GM18858 (cell line): ENCODE measurements at regions not wholly inside any gene's neighbourhood (a gene's known extent, or its start where the extent isn't known, plus 50 kb on each side); places are given as distances from the start of the nearest gene placed in this dataset.
"Not testable (repeated sequence)": the region's sequence is repeated elsewhere in the genome, so short reads cannot be mapped to it uniquely, and the experiment has no call there.

Source experiments
- ATAC-seq: cut with Tn5 transposase; IDR thresholded peaks from one replicate; pipeline ENCODE4 v1.9.1; 2021; ENCODE audit not compliant: unreplicated experiment

DNA sequence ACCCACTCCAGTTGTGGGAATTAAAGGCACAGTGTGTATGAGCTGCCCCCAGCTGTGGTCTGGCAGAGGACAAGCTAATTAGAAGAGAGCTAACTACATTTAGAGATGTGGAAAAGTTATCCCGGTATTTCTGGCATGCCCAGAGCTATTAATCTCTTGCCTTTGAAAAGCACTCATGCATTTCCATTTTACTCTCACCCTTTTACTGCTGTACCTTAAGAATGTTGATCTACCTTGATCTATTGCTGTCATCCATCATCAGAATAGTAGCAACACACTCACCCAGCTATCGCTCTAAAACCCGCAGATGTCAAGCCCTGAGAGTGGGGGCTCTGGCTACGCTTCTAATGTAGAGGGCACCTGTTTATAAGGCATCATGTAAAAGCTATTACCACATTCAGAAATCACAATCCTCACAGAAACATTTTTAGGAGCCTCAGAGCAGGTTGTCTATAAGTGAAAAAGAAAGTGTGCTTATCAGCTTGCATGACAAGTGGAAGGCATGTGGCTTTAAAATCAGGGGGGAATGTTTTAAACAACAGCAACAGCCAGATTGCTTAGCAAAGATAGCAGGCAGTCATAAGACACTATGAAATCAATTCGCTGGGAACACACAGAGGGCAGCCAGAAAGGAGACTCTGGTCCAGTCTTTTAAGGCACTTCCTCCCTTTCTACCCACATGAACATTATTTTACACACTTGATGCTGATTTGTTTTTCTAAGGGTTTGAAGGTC, 224.2 kb upstream of the IRS2 start:
- no peak for ATAC-seq

DNA sequence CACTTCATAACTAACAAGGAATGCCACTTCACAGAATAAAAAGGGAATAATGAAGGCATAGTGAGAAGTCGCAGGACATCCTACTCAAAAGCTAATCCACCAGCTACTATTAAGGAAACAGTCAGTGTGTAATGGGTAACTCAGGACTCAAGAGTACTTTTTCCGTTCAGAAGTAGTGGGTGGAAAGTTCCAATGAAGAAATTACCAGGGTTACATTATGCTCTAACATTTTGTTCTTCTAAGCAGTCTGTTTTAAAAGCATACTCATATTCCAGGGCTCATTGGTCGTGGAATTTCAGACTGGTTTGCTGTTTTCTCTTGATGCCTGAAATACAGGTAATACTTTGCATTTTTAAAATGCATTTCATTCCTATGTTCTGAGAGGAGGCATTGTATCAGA, 222.4 kb upstream of the IRS2 start:
- ATAC-seq = no peak

DNA sequence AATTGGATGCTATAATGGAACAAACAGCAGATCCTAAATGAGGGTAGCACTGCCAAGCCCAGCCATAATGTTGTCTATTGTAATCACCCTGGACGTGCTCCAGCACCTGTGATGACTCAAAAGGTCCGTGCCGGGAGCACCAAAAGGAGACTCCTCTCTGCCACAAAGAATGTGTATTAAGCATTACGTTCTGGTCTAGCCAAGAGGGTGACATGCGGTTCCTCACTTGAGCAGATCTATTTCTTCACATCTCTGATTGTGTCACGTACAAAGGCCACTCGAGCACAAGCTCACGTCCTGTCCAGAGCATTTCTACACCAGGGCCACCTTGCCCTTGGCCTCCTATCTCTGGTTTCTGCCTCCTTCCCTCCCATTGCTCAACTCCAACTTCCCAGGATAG, 219.9 kb upstream of the IRS2 start:
- no peak for ATAC-seq

DNA sequence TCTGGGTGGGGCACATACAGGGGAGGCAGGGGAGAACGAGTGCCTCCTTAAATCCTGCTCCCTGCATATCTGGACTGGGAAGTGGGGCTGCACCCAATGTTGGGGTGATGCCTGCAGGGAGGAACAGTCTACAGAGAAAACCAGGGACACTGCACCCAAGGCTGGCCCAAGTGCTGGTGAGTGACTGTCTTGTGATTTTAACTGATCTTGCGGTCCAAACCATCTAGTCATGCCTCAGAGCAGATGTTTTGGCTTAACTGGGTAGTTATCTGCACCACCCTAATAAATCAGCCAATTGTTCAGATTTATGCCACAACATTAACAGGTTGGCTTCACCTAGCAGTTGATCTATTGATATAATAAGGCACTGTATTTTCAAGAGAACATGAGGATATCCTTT, 219.2 kb upstream of the IRS2 start:
- no peak for ATAC-seq

DNA sequence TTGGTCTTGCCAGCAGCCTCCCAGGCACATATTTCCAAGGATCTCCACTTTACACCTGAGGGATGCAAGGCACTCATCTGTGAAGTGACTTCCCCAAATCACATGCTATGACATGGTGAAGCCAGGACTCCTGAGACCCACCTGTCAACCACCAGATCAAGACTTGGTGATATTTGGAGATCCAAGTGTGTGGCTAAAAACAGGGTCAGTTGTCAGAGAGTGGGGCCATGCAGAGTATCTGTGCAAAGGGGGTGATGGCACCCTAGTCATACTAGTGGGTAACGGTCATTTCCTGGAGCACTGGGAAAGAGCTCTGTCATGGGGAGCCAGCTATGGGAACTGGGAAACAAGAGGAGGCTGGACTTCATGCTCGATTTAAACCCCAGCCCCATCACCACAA, 218.4 kb upstream of the IRS2 start:
- no peak for ATAC-seq

DNA sequence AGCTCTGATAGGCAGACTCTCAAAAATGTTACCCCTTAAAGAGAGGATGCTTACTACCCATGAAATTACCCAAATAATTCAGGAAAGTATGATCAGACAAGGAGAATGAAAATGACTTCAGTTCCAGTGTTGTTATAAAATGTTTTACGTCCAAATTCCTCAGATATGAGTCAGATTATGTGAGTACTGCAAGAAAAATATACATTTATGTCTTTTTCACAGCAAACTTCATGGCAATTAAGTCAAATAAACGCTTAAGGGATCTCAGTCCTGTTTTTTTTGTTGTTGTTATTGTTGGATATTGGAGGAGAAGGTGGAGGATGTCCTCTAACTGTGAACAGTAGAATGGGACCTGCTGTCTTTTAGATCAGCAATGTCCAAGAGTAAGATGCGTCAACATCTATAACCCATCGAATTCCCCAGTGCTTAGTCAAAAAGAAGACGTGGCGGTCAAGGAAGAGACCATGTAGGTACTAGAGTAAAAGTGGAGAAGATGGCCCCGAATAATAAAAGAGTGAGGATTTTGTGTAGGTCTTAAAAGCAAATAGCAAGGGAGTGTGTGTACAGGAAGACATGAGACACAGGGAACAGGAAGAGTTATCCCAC, 215.4 kb upstream of the IRS2 start:
- ATAC-seq = no peak

DNA sequence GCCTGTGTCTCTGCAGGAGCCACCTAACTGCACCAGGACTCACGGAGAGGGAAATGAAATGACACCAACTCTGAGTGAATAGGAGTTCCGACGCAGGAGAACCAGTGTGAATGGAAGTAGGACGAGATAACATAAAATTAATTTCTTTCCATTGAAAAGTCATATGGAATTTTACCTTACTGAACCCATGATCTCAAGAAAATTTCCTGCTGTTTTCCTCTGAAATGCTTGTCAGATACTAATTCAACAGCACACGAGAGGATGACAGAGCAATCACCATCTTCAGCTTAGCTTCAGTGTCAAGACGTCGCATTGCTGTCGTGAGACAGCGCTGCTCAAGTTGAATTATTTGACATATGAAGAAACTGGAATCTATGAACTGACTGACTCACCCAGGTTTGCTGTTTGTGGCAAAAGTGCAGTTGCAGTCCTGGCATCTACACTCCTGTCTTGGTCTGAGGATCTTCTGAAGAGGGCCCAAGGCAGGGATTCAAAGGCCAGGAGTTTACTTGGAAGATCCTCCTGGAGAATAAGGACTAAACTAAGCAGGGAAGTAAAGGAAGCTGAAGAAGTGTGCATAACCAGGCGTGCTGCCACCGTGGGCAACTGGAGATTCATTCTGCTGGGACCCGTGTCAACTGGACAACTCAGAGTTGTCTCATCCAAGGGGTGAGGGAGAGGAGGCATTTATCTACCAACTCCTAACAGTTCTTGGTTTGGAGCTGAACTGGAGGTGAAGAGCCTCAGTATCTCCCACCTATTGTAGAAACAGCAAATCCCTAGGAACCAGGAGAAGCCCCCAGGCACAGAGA, 214.4 kb upstream of the IRS2 start:
- ATAC-seq = no peak

DNA sequence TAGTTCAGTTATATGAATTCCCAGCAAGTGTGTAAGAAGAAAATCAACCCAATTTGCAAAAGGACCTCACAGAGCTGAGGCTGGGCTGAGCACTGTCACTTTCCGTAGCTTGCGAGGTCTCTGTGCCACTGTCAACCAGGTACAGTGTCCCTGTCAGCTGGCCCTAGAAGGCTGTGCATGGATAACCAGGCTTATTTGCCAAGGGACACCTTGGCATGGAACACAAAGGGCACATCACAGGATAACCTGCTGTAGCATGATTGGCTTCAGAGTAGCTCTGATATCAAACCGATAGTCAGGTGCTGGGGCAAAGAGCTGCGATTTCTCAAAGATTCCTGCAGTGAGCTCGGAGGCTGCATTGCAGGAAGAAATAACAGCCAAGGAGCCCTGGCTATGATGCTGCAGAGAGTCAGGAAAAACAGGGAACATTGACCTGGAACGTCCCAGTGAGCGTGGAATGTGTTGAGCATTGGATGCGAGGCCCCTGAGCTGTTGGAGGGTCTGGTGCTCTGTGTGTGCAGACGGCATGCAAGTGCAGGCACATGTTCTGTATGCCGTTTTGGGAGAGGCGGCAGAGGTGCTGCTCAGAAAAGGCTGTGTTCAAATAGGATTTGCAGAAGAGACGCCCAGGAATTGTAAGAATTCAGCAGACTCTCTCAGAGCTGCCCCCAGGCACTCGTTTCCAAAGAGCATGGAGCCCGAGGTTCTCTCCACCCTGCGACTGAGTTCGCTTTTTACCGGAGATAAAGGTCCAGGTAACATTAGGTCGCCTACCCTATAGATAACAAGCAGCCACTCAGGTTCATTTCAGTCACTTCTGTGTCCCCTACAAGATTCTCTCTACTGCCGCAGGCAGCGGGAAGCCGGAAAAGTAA, 213.5 kb upstream of the IRS2 start:
- ATAC-seq = no peak

DNA sequence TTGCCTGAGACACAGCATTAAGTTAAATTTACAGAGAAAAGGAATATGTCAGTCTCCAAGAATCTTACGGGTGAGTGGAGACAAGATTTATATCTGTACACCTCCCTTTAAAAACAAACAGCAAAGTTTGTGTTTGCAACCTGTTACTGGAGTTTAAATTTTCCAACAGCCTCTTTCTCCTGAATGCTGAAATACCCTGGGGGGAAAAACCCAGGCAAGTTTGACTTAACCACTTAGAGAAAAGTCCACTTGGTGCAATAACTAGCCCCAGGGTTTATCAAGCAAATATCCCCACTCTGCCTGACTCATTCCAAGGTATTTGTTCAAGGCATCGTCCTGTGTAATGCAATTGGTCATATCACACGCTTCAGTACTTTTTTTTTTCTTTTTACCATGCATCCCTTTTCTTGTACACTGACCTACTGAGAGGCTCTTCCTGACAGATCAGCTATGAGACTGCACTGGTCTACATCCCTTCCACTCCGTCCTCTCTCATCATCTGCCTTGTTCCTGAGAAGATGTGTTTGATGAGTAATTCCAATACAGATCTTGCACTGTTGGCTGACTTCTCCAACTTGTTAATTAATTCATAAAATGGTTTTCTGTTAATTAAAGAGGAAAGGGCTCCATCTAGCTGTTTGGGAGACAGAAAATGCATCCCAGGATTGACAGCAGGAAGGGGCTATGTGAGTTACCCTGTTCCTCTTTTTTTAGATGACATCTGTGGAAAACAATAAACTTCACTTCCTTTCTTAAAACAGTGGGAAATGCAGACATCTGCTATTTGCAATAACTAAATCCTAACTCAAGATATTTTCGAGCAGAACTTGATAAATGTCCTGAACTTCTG, 212.5 kb upstream of the IRS2 start:
- no peak for ATAC-seq

DNA sequence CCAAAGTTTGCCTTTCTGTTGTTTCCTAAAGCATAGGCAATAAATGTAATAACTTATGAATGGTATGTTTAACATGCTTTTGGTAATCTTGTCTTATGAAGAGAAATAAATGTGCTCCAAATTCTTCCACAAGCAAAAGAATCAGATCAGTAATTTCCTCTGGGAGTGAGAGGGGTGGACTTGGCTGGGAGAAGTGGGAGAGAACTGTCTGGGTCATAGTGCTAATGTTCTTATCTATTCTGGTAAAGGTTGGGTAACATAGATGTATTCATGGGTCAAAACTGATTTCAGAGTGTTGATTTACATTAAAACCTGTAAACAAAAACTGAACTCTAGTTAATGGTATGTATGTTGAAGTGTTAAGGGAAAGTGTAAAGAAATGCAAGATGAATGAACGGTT, 211.7 kb upstream of the IRS2 start:
- ATAC-seq = no peak

DNA sequence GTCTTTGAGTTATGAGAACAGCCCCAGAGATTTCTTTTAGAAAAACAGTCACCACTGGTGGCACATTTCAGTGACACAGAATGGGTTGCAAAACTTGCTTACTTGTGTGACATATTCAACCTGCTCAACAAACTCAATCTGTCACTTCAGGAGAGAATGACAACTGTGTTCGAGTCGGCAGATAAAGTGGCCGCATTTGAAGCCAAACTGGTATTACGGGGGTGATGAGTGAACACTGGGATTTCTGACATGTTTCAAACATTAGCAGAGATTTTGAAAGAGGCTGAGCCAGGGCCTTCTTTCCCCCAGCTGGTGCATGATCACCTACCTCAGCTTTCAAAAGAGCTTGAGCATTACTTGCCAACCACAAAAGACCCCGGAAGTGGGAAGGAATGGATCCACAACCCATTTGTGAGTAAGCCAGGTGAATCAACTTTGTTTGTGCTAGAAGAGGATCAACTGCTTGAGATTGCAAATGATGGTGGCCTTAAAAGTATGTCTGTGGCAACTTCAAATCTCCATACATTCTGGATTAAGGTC, 210.7 kb upstream of the IRS2 start:
- not testable (repeated sequence) for ATAC-seq

DNA sequence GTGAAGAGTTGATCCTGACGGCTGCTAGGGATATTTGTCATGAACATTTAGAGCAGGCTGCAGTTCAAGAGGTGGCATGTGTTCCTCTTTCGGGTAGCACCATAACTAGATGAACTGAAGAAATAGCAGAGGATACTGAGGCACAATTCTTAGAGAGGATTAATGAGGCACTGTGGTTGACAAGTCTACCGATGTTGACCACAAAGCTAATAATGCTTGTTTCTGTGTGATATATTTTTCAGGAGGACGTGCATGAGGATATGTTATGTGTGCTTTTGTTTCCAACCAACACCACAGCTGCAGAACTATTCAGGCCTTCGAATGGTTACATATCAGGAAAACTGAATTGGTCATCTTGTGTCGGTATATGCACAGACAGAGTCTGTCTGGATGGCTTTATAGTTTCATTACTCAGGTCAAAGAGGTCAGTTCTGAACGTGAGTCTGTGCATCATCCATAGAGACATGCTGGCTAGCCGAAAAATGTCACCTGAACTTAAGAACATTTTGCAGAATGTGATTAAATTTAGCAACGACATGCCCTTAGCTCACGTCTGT, 210.1 kb upstream of the IRS2 start:
- ATAC-seq = no peak

DNA sequence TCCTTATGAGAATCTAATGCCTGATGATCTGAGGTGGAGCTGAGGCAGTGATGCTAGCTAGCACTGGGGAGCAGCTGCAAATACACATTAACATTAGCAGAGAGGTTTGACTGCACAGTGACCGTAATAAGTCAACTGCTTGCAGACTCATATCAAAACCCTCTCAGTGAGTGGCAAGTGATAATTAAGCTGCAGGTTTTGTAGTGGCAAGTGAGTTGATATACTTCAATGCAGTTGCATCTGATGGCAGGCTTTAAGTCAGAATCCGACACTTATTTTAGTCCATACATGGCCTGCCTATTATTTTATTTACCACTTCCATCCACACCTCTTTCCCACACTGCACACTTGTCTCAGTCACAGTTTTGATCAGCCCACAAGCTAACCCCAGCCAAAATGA, 209.2 kb upstream of the IRS2 start:
- ATAC-seq = no peak

DNA sequence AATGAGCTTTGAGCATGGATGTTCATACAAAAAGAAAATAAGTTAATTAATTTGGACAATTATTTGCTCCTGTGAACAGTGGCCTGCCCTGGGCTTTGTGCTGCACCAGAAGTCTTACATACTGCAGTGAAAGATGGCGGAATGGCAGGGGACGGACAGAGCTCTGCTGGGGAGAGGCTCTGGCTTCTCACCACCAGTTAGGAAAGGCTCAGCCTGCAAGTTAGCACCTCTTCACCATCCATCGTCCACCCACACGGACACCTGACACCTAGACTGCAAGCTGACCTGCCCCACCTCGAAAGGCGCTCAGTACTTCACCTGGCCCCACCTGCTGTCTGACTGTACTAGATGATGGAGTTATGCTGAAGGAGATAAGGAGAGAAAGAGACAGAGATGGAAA, 203.9 kb upstream of the IRS2 start:
- ATAC-seq = no peak

DNA sequence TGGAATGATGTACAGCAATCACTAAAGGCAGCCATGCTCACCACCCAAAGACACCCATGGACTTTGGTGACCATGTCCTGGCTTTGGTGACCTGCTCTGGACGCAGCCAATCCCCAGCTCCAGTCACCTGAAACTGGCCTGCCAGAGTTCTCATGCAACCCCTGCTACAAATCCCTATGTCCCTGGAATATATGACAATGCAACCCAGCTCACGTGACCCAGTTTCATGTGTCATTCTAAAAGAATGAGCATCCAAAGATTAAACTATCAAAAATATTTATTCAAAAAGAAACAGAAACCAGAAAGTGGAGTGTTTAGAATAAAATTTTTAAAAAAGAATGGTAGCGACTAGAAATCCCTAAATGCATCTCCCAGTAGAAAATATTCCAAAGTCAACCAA, 203.3 kb upstream of the IRS2 start:
- no peak for ATAC-seq

DNA sequence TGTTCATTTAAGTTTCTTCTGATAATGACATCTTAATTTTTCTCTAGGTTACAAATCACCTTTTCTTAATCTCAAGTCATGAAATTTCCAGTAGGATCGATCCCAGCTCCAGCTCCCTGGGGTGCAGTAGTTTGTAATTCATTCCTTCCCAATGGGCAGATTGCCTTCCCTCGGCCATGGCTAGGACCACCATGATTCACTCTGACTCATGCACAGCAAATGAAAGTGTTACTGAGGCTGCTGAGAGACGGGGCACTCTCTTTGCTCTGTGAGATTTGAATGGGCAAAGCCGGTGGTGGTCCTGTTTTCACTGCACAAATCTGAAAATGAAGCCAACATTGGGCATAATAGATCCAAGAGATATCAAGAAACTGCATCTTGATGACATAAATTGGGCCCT, 202.8 kb upstream of the IRS2 start:
- ATAC-seq = no peak

DNA sequence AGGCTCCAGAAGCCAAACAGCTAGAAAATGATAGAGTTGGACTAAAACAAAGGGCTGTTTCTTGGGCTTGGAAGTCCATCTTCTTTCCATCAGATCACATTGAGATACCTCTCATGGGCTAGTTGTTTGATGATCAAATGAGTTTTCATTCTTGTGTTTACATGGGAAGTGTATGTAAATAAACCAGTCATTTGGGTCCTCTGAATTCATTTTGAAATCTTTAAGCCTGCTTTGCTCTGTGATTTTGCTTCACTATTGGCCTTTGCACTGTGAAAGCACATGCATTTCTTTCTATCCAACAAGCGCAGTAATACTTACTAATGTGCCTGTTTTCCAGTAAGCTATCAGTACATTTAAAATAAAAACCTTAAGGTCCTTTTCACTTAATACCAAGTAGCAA, 200.5 kb upstream of the IRS2 start:
- ATAC-seq = no peak

DNA sequence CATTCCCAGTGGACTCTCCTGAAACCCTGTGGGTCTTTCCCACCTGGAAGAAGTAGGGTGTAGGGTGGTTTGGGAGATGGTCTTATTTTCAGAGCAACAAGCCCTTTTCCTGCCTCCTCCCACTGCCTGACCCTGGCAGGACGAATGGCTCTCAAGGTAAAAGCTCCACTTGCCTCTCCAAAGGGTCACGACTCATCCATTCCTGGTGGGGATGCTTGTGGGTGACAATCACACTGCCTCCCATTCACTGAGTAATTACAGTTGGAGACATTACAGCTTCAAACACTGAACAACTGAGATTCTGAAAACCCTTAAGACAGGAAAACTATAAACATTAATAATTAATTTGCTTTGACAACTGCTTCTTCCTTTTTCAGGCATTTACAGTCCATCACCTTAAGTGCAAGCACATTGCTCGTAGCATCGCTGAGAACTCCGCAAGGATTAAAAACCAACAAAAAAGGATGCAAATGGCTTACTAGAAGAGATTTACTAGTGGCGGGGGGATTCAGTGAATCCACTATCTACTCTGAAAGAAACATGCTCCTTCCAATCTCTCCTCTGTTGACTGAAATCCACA, 199.6 kb upstream of the IRS2 start:
- ATAC-seq = no peak

DNA sequence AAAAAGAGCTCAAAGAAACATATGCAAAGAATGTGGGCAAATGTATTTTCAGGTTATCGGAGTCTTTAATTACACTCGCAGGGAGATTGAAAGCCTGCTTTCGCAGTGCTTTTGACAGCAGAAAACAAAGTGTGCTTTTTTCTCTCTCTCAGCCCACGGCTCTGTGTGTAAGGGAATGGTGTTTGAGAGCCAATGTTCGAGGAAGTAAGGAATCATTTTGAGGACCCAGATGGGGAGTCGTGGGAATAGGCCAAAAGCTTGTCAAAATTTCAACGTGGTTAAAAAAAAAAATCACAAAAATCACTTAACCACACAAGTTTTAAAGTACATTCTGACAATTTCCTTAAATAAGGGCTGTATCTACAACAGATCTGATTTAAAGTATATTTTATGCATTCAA, 197.1 kb upstream of the IRS2 start:
- no peak for ATAC-seq
